KMS-11 (cell line): ENCODE measurements at regions not wholly inside any gene's neighbourhood (a gene's known extent, or its start where the extent isn't known, plus 50 kb on each side); places are given as distances from the start of the nearest gene placed in this dataset.

Experiments used
- H2AFZ ChIP-seq: fragments of 200-600 bp; sonication (generic); 2 replicates; pipeline ENCODE4 v1.6.1; 2016; ENCODE audit warnings: antibody characterized with exemption, mixed run types, low read depth
- H3K27ac ChIP-seq: fragments of 200-600 bp; sonication (generic); 2 replicates; pipeline ENCODE4 v1.6.1; 2016; ENCODE audit warnings: mild to moderate bottlenecking, mixed run types
- H3K27me3 ChIP-seq: fragments of 200-600 bp; sonication (generic); 2 replicates; pipeline ENCODE4 v1.6.1; 2017; ENCODE audit warnings: mild to moderate bottlenecking, low read depth, mixed run types, moderate library complexity; ENCODE audit not compliant: insufficient read depth
- H3K36me3 ChIP-seq: fragments of 200-600 bp; sonication (generic); 2 replicates; pipeline ENCODE4 v1.6.1; 2017; ENCODE audit warnings: mild to moderate bottlenecking, mixed run types; ENCODE audit not compliant: insufficient read depth
- H3K4me1 ChIP-seq: fragments of 200-600 bp; sonication (generic); 2 replicates; pipeline ENCODE4 v1.6.1; 2016; ENCODE audit warnings: mild to moderate bottlenecking, low read depth, mixed run types; ENCODE audit not compliant: poor library complexity, severe bottlenecking
- H3K4me2 ChIP-seq: fragments of 200-600 bp; sonication (generic); 2 replicates; pipeline ENCODE4 v1.7.0; 2016; ENCODE audit warnings: mild to moderate bottlenecking, mixed run types
- H3K4me3 ChIP-seq: fragments of 200-600 bp; sonication (generic); IDR thresholded peaks from 2 replicates; pipeline ENCODE4 v1.6.1; 2017; ENCODE audit warnings: low read depth, low read length, mixed read lengths; ENCODE audit not compliant: insufficient read depth
- H3K79me2 ChIP-seq: fragments of 200-600 bp; sonication (generic); 2 replicates; pipeline ENCODE4 v1.6.1; 2016; ENCODE audit warnings: low read depth, mixed run types; ENCODE audit not compliant: insufficient read depth
- H3K9ac ChIP-seq: fragments of 200-600 bp; sonication (generic); 2 replicates; pipeline ENCODE4 v1.6.1; 2016; ENCODE audit warnings: mild to moderate bottlenecking, mixed run types
- H4K20me1 ChIP-seq: fragments of 200-600 bp; sonication (generic); 2 replicates; pipeline ENCODE4 v1.6.1; 2016; ENCODE audit warnings: mild to moderate bottlenecking, mixed run types; ENCODE audit not compliant: insufficient read depth
- CTCF ChIP-seq: fragments of 200-600 bp; sonication (generic); conservative IDR thresholded peaks from 2 replicates; pipeline ENCODE4 v1.6.1; 2017; ENCODE audit warnings: low read depth, mild to moderate bottlenecking, antibody characterized with exemption, low read length, moderate library complexity, mixed read lengths

GRCh38 chr7:136180984-136181383, 203.8 kb upstream of the MTPN start:
- Histone ChIP-seq H3K4me2 (no peak overlapping the region), H3K27me3 (no peaks in the 10 kb centered on the region), H4K20me1 (no peaks in the 10 kb centered on the region), H3K4me1 (no peaks in the 10 kb centered on the region), H2AFZ (no peak overlapping the region), H3K27ac (no peak overlapping the region), H3K4me3 (no peak overlapping the region), H3K9ac (no peak overlapping the region), H3K36me3 (no peaks in the 10 kb centered on the region), H3K79me2 (no peaks in the 10 kb centered on the region)
- TF ChIP-seq CTCF, result no peak

DNA sequence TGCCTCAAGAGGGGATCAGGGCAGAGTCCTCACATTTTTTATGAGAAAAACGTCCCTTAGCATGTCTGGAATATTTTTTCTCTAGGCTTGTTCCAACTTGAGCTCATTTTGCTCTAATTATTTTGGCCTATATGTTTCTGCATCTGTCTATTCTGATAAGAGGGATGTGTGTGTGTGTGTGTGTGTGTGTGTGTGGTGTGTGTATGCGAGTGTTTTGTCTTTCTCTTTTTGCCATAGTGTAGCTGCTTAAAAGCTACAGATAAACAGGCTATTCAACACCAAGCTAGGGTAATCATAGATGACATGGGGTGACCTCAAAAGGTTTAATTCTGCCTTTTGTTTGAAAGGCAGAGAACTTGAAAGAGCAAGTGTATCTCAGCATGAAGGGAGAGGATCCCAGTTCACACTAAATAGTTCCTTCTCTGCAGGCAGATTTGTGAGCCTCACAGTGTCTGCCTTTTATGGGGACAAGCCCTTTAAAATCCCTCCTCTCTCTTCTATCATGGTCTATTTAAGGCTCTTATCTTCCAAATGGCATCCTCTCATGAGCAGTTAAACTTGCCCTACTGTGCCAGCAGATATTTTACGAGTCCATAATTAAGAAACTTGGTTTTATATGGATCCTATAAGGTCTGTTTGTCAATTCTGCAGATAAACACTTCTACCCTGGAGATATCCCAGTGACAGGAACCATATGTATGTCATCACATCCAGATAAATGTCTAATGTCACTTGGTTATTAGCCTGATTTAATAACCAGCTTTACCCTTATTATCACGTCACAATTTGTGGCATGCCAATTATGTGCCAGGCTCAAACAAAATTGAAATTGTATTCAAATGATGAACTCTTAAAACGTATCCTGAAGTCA, 202.9 kb upstream of the MTPN start:
- no peak for TF ChIP-seq CTCF
- Histone ChIP-seq H3K27ac (no peak overlapping the region), H3K4me3 (no peak overlapping the region), H3K27me3 (no peaks in the 10 kb centered on the region), H3K4me1 (no peaks in the 10 kb centered on the region), H3K9ac (no peak overlapping the region), H2AFZ (no peak overlapping the region), H4K20me1 (no peaks in the 10 kb centered on the region), H3K36me3 (no peaks in the 10 kb centered on the region), H3K4me2 (no peak overlapping the region), H3K79me2 (no peaks in the 10 kb centered on the region)

DNA sequence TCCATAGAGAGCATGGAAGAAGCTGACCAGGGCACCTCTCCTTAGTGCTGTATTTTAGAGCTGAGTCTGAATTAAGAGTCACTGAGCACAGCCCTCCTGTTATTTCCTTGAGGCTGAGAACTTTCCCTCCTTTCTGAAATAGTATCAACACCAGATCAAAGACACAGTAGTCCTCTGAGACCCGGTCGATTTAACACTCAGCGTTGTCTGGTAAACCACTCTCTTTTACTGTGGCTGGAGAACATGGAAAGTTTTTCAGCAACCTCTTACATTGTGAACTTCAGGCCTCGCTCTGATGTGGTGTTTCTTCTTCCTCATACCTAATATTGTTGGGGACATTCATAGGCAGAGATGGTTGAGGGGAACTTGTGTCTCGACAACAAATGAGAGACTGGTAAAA, 202.0 kb upstream of the MTPN start:
- H3K4me3 ChIP-seq, result no peak overlapping the region
- H3K36me3 ChIP-seq, result no peaks in the 10 kb centered on the region
- no peaks in the 10 kb centered on the region for H3K27me3 ChIP-seq
- H3K79me2 ChIP-seq, result no peaks in the 10 kb centered on the region
- H2AFZ ChIP-seq, result no peak overlapping the region
- H3K4me1 ChIP-seq, result no peaks in the 10 kb centered on the region
- H3K9ac ChIP-seq, result no peak overlapping the region
- no peak for TF ChIP-seq CTCF
- H3K27ac ChIP-seq, result no peak overlapping the region
- no peaks in the 10 kb centered on the region for H4K20me1 ChIP-seq
- H3K4me2 ChIP-seq, result no peak overlapping the region

GRCh38 chr7:136174477-136175125, 197.4 kb upstream of the MTPN start:
- Histone ChIP-seq H3K27ac (no peak overlapping the region), H2AFZ (no peak overlapping the region), H3K4me3 (no peak overlapping the region), H4K20me1 (no peaks in the 10 kb centered on the region), H3K4me2 (no peak overlapping the region), H3K4me1 (no peaks in the 10 kb centered on the region), H3K36me3 (no peaks in the 10 kb centered on the region), H3K79me2 (no peaks in the 10 kb centered on the region), H3K9ac (no peak overlapping the region), H3K27me3 (no peaks in the 10 kb centered on the region)
- TF ChIP-seq CTCF, result no peak
